NB4 (cell line): ENCODE measurements at regions not wholly inside any gene's neighbourhood (a gene's known extent, or its start where the extent isn't known, plus 50 kb on each side); places are given as distances from the start of the nearest gene placed in this dataset.

Experiments used
- CTCF ChIP-seq: IDR thresholded peaks from one replicate; pipeline ENCODE4 v1.5.1; 2012; ENCODE audit warnings: low read depth, low read length
- MAX ChIP-seq: IDR thresholded peaks from 2 replicates; pipeline ENCODE4 v1.6.1; 2011; ENCODE audit warnings: low read depth, low read length

- TF ChIP-seq CTCF (no peak), MAX (no peak)
These were observed 128.5 kb upstream of the FAM174A start for GRCh38 chr5:100406640-100407039.
